Hepatocyte (in vitro differentiated cells): ENCODE measurements at regions not wholly inside any gene's neighbourhood (a gene's known extent, or its start where the extent isn't known, plus 50 kb on each side); places are given as distances from the start of the nearest gene placed in this dataset.

Experiments
- DNase-seq: peaks from one replicate; pipeline ENCODE4 v3.0.0-alpha.2; 2016; ENCODE audit warnings: low spot score
- H2AFZ ChIP-seq: fragments of 200-600 bp; sonication (generic); 2 replicates; pipeline ENCODE4 v1.6.0; 2016; ENCODE audit warnings: antibody characterized with exemption, mild to moderate bottlenecking
- H3K27ac ChIP-seq: fragments of 200-600 bp; sonication (generic); 2 replicates; pipeline ENCODE4 v1.5.1; 2016; ENCODE audit warnings: mild to moderate bottlenecking
- H3K27me3 ChIP-seq: fragments of 200-600 bp; sonication (generic); 2 replicates; pipeline ENCODE4 v1.6.1; 2016
- H3K36me3 ChIP-seq: fragments of 200-600 bp; sonication (generic); replicated peaks from 2 replicates; pipeline ENCODE4 v1.5.1; 2016; ENCODE audit warnings: low read depth; ENCODE audit not compliant: insufficient read depth
- H3K4me1 ChIP-seq: fragments of 200-600 bp; sonication (generic); 2 replicates; pipeline ENCODE4 v1.5.1; 2016; ENCODE audit warnings: mild to moderate bottlenecking, moderate library complexity; ENCODE audit not compliant: insufficient read depth
- H3K4me2 ChIP-seq: fragments of 200-600 bp; sonication (generic); 2 replicates; pipeline ENCODE4 v1.6.0; 2016
- H3K4me3 ChIP-seq: fragments of 200-600 bp; sonication (generic); 2 replicates; pipeline ENCODE4 v1.5.1; 2016; ENCODE audit warnings: mild to moderate bottlenecking
- H3K79me2 ChIP-seq: fragments of 200-600 bp; sonication (generic); 2 replicates; pipeline ENCODE4 v1.6.0; 2017; ENCODE audit warnings: mild to moderate bottlenecking
- H3K9me2 ChIP-seq: fragments of 200-600 bp; sonication (generic); replicated peaks from 2 replicates; pipeline ENCODE4 v1.6.0; 2017; ENCODE audit warnings: mild to moderate bottlenecking; ENCODE audit not compliant: insufficient read depth
- H3K9me3 ChIP-seq: fragments of 200-600 bp; sonication (generic); 2 replicates; pipeline ENCODE4 v1.5.1; 2016; ENCODE audit warnings: low read depth, mild to moderate bottlenecking
- H4K20me1 ChIP-seq: fragments of 200-600 bp; sonication (generic); 2 replicates; pipeline ENCODE4 v1.6.0; 2016; ENCODE audit warnings: mild to moderate bottlenecking; ENCODE audit not compliant: insufficient read depth, poor library complexity, severe bottlenecking
- CTCF ChIP-seq: fragments of 200-600 bp; sonication (generic); IDR thresholded peaks from 2 replicates; pipeline ENCODE4 v1.5.1; 2016; ENCODE audit warnings: antibody characterized with exemption, mild to moderate bottlenecking; ENCODE audit not compliant: poor library complexity
- EZH2 ChIP-seq: fragments of 200-600 bp; sonication (generic); IDR thresholded peaks from 2 replicates; pipeline ENCODE4 v1.6.1; 2016; ENCODE audit warnings: antibody characterized with exemption, mild to moderate bottlenecking, borderline replicate concordance
- EZH2phosphoT487 ChIP-seq: fragments of 200-600 bp; sonication (generic); IDR thresholded peaks from one replicate; pipeline ENCODE4 v1.6.1; 2018; ENCODE audit warnings: antibody characterized with exemption, mild to moderate bottlenecking, low read depth, moderate library complexity; ENCODE audit not compliant: unreplicated experiment, severe bottlenecking
- WGBS: methylation state at CpG from one replicate; pipeline ENCODE4 v1.1.6; 2016; ENCODE audit warnings: low lambda C conversion rate; ENCODE audit errors: missing lambda C conversion rate; 5-methylcytosine and 5-hydroxymethylcytosine counted together

- H3K4me1 ChIP-seq, result no peaks in the 10 kb centered on the region
- no peaks in the 10 kb centered on the region for H3K36me3 ChIP-seq
- no peak overlapping the region for H3K4me3 ChIP-seq
- TF ChIP-seq CTCF (no peak), EZH2phosphoT487 (no peak), EZH2 (no peak)
- H3K27ac ChIP-seq, result no peak overlapping the region
- no peak overlapping the region for H3K4me2 ChIP-seq
- H3K27me3 ChIP-seq, result no peaks in the 10 kb centered on the region
- H3K9me3 ChIP-seq, result no peaks in the 10 kb centered on the region
- DNase-seq, result no peak
- no peaks in the 10 kb centered on the region for H4K20me1 ChIP-seq
- no peaks in the 10 kb centered on the region for H3K79me2 ChIP-seq
- H3K9me2 ChIP-seq, result no peaks in the 10 kb centered on the region
- 79% methylated on average over 5 of the region's 5 CpGs for WGBS
- no peak overlapping the region for H2AFZ ChIP-seq
These were observed 126.2 kb upstream of the KLHL25 start for GRCh38 chr15:85920956-85921355.

GRCh38 chr15:85924088-85924487, 129.4 kb upstream of the KLHL25 start:
- Histone ChIP-seq H3K4me1 (no peaks in the 10 kb centered on the region), H2AFZ (no peak overlapping the region), H3K9me3 (no peaks in the 10 kb centered on the region), H3K9me2 (no peaks in the 10 kb centered on the region), H3K27me3 (no peaks in the 10 kb centered on the region), H3K27ac (no peak overlapping the region), H4K20me1 (no peaks in the 10 kb centered on the region), H3K36me3 (no peaks in the 10 kb centered on the region), H3K4me2 (no peak overlapping the region), H3K4me3 (no peak overlapping the region), H3K79me2 (no peaks in the 10 kb centered on the region)
- no peak for DNase-seq
- TF ChIP-seq EZH2phosphoT487 (no peak), CTCF (no peak), EZH2 (no peak)
- 98% methylated on average over 3 of the region's 3 CpGs for WGBS

GRCh38 chr15:85925649-85926237, 131.0 kb upstream of the KLHL25 start:
- Histone ChIP-seq H3K9me3 (no peaks in the 10 kb centered on the region), H2AFZ (no peak overlapping the region), H3K4me3 (no peak overlapping the region), H3K36me3 (no peaks in the 10 kb centered on the region), H3K9me2 (no peaks in the 10 kb centered on the region), H3K79me2 (no peaks in the 10 kb centered on the region), H4K20me1 (no peaks in the 10 kb centered on the region), H3K27me3 (no peaks in the 10 kb centered on the region), H3K27ac (no peak overlapping the region), H3K4me2 (no peak overlapping the region), H3K4me1 (no peaks in the 10 kb centered on the region)
- 73% methylated on average over 8 of the region's 8 CpGs for WGBS
- no peak for DNase-seq
- TF ChIP-seq EZH2phosphoT487, result no peak
- TF ChIP-seq CTCF, result no peak
- TF ChIP-seq EZH2, result no peak

GRCh38 chr15:85926834-85927233, 132.1 kb upstream of the KLHL25 start:
- H3K9me3 ChIP-seq, result no peaks in the 10 kb centered on the region
- H3K79me2 ChIP-seq, result no peaks in the 10 kb centered on the region
- H2AFZ ChIP-seq, result no peak overlapping the region
- H4K20me1 ChIP-seq, result no peaks in the 10 kb centered on the region
- WGBS, result 88% methylated on average over 1 of the region's 1 CpG
- no peak overlapping the region for H3K27ac ChIP-seq
- H3K4me1 ChIP-seq, result no peaks in the 10 kb centered on the region
- no peak overlapping the region for H3K4me3 ChIP-seq
- H3K36me3 ChIP-seq, result no peaks in the 10 kb centered on the region
- H3K9me2 ChIP-seq, result no peaks in the 10 kb centered on the region
- no peak for DNase-seq
- no peak for TF ChIP-seq EZH2phosphoT487
- TF ChIP-seq CTCF, result no peak
- TF ChIP-seq EZH2, result no peak
- no peak overlapping the region for H3K4me2 ChIP-seq
- H3K27me3 ChIP-seq, result no peaks in the 10 kb centered on the region
